ENCODE measurements at regions not wholly inside any gene's neighbourhood (a gene's known extent, or its start where the extent isn't known, plus 50 kb on each side); places are given as distances from the start of the nearest gene placed in this dataset.

DNA sequence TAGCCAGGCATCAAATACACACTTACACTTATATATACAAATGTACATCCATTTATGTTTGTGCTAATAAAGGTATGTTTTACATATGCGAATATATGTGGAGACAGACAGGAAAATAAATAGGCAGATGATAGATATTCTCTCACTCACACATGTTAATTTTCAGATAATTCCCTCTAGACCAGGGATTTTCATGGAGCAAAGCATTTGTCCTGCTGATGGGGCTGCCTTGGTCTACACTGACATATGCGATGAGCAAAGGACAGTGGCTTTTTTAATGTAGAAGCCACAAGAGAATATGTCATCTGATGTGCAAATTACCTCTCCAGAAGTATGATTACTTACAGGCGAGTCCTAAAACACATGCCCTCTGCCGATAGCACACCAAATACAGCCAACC is 224.5 kb downstream of the VEGFC start:
- ChIA-PET CTCF (no interaction called here), POLR2A (no interaction called here)
- Histone ChIP-seq H3K27me3 (ENCODE audit: control insufficient read depth, insufficient read depth, low read length) (no peaks in the 10 kb centered on the region), H3K4me3 (ENCODE audit: low read depth, low read length) (no peak overlapping the region), H3K27ac (ENCODE audit: low read depth, low read length) (no peak overlapping the region), H3K9me3 (ENCODE audit: control insufficient read depth, insufficient read depth, low read length) (no peaks in the 10 kb centered on the region)
- TF ChIP-seq, protein P1, sequence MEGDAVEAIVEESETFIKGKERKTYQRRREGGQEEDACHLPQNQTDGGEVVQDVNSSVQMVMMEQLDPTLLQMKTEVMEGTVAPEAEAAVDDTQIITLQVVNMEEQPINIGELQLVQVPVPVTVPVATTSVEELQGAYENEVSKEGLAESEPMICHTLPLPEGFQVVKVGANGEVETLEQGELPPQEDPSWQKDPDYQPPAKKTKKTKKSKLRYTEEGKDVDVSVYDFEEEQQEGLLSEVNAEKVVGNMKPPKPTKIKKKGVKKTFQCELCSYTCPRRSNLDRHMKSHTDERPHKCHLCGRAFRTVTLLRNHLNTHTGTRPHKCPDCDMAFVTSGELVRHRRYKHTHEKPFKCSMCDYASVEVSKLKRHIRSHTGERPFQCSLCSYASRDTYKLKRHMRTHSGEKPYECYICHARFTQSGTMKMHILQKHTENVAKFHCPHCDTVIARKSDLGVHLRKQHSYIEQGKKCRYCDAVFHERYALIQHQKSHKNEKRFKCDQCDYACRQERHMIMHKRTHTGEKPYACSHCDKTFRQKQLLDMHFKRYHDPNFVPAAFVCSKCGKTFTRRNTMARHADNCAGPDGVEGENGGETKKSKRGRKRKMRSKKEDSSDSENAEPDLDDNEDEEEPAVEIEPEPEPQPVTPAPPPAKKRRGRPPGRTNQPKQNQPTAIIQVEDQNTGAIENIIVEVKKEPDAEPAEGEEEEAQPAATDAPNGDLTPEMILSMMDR (IDR thresholded peaks at IDR 0.05; ENCODE audit: low read depth, low read length), result no peak
- DNase-seq (ENCODE audit: low read depth, low spot score), result no peak

DNA sequence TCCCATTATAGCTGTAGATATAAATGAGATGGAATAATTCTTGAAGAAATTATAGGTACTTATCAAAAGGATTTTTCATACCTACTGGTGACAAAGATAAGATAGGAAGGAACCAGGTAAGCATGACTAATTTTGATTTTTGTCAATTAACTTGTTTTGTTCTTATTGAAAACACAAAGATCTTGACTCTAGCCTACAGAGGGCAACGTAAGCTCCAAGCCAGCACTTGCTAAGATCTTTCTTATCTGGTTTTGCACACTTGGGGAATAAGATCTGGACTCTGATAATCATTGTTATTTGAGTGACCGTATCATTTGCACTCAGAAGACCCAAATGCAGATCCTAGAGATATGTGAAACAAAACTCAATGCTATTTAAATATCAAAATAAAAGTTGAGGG is 223.4 kb downstream of the VEGFC start:
- TF ChIP-seq, protein P1 (IDR thresholded peaks at IDR 0.05; ENCODE audit: low read depth, low read length), result peak; percentile 38
- POLR2A ChIA-PET, result no interaction called here
- CTCF ChIA-PET, result interaction anchor here (1.3 kb wide), 1 partner anchor 478 kb away, joined by 4 read pairs; no protein-coding TSS in a partner anchor

DNA sequence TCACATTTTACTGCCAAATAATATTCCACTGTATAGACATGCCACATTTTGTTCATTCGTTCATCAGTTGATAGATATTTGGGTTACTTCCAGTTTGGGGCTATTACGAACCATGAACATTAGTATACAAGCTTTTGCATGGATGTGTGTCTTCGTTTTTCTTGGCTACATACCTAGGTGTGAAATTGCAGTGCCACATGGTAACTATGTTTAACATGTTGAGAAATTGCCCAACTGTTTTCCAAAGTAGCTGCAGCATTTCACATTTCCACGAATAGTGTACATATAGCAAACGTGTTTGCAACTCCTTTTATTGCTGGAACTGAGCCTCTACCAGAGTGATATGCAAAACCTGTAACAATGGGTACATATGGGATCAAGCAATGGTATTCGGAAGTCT is 221.5 kb downstream of the VEGFC start:
- CTCF ChIA-PET, result interaction anchor here (1.0 kb wide), 1 partner anchor 476 kb away, joined by 3 read pairs; no protein-coding TSS in a partner anchor
- POLR2A ChIA-PET, result no interaction called here
- Histone ChIP-seq H3K27me3 (ENCODE audit: control insufficient read depth, insufficient read depth, low read length) (no peaks in the 10 kb centered on the region), H3K27ac (ENCODE audit: low read depth, low read length) (no peak overlapping the region), H3K4me3 (ENCODE audit: low read depth, low read length) (no peak overlapping the region), H3K9me3 (ENCODE audit: control insufficient read depth, insufficient read depth, low read length) (no peaks in the 10 kb centered on the region)
- TF ChIP-seq, protein P1 (IDR thresholded peaks at IDR 0.05; ENCODE audit: low read depth, low read length), result no peak
- no peak for DNase-seq (ENCODE audit: low read depth, low spot score)

More for the DNA sequence above, 223.4 kb downstream of the VEGFC start:
- H3K27ac ChIP-seq (ENCODE audit: low read depth, low read length), result no peak overlapping the region
- DNase-seq (ENCODE audit: low read depth, low spot score), result no peak
- no peaks in the 10 kb centered on the region for H3K9me3 ChIP-seq (ENCODE audit: control insufficient read depth, insufficient read depth, low read length)
- no peak overlapping the region for H3K4me3 ChIP-seq (ENCODE audit: low read depth, low read length)
- no peaks in the 10 kb centered on the region for H3K27me3 ChIP-seq (ENCODE audit: control insufficient read depth, insufficient read depth, low read length)

DNA sequence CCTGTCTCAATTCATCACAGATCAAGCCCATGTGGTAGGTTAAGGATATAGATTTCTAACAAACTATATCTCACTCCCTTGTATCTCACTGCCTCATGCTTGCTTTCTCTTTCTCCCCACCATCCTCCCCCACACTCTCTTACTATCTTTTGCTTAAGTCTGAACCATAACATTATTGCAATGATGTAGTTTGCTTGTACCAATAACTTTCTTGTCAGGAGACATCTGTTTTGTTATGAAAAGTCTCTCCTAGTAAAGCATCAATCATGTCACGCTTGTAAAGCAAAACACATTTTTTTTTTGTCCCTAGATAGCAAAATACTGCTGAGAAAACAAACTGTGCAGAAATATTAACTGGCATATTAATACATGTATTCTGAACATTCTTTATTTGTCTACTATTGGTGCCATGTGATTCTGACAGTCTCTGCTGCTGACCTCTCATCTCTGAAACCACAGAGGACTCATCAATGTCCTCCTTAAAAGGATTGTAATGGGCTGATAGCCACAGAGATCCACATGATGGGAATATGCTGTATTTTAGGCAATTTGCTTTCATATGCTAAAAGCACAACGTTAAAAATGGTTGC is 217.5 kb downstream of the VEGFC start:
- H3K27ac ChIP-seq (ENCODE audit: low read depth, low read length), result no peak overlapping the region
- no peak overlapping the region for H3K4me3 ChIP-seq (ENCODE audit: low read depth, low read length)
- TF ChIP-seq, protein P1 (IDR thresholded peaks at IDR 0.05; ENCODE audit: low read depth, low read length), result no peak
- H3K27me3 ChIP-seq (ENCODE audit: control insufficient read depth, insufficient read depth, low read length), result no peaks in the 10 kb centered on the region
- DNase-seq (ENCODE audit: low read depth, low spot score), result no peak
- ChIA-PET POLR2A (no interaction called here), CTCF (no interaction called here)
- no peaks in the 10 kb centered on the region for H3K9me3 ChIP-seq (ENCODE audit: control insufficient read depth, insufficient read depth, low read length)

DNA sequence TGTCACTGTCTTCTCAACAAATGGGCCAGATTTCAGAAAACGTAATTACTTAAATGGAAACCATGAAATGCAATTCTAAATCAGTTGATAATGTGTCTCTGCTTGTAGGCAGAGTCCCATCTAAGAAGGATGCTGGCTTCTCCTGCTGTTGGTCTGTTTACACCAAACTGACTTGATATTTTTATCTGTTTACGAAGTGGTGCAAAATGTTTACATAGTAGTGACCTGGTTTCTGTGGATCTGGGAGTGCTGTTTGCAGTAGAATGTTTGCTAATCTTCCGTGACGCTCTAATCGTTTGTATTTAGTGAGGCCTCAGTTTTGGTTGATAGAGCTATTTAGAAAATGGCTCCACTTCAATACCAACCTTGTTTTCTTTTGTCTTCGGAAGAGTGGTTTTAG is 213.5 kb downstream of the VEGFC start:
- H3K9me3 ChIP-seq (ENCODE audit: control insufficient read depth, insufficient read depth, low read length), result no peaks in the 10 kb centered on the region
- ChIA-PET POLR2A (no interaction called here), CTCF (no interaction called here)
- no peak overlapping the region for H3K27ac ChIP-seq (ENCODE audit: low read depth, low read length)
- no peaks in the 10 kb centered on the region for H3K27me3 ChIP-seq (ENCODE audit: control insufficient read depth, insufficient read depth, low read length)
- TF ChIP-seq, protein P1 (IDR thresholded peaks at IDR 0.05; ENCODE audit: low read depth, low read length), result no peak
- no peak for DNase-seq (ENCODE audit: low read depth, low spot score)
- no peak overlapping the region for H3K4me3 ChIP-seq (ENCODE audit: low read depth, low read length)

All from AG04450 (cell line).